ENCODE measurements at regions not wholly inside any gene's neighbourhood (a gene's known extent, or its start where the extent isn't known, plus 50 kb on each side); places are given as distances from the start of the nearest gene placed in this dataset.
"Not testable (repeated sequence)": the region's sequence is repeated elsewhere in the genome, so short reads cannot be mapped to it uniquely, and the experiment has no call there.

DNA sequence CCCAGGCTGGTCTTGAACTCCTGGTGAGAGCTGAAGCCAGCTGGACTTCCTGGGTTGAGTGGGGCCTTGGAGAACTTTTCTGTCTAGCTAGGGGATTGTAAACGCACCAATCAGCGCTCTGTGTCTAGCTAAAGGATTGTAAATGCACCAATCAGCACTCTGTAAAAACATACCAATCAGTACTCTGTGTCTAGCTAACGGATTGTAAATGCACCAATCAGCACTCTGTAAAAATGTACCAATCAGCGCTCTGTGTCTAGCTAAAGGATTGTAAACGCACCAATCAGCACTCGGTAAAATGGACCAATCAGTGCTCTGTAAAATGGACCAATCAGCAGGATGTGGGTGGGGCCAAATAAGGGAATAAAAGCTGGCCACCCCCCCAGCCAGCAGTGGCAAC, 76.5 kb upstream of the RESF1 start:
- TF ChIP-seq, protein P1, sequence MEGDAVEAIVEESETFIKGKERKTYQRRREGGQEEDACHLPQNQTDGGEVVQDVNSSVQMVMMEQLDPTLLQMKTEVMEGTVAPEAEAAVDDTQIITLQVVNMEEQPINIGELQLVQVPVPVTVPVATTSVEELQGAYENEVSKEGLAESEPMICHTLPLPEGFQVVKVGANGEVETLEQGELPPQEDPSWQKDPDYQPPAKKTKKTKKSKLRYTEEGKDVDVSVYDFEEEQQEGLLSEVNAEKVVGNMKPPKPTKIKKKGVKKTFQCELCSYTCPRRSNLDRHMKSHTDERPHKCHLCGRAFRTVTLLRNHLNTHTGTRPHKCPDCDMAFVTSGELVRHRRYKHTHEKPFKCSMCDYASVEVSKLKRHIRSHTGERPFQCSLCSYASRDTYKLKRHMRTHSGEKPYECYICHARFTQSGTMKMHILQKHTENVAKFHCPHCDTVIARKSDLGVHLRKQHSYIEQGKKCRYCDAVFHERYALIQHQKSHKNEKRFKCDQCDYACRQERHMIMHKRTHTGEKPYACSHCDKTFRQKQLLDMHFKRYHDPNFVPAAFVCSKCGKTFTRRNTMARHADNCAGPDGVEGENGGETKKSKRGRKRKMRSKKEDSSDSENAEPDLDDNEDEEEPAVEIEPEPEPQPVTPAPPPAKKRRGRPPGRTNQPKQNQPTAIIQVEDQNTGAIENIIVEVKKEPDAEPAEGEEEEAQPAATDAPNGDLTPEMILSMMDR (IDR thresholded peaks at IDR 0.05) = not testable (repeated sequence)
- not testable (repeated sequence) for TF ChIP-seq POLR2A (IDR thresholded peaks at IDR 0.05)

Data from uterus (tissue), 2 donors.